Peyer's patch (tissue), 4 donors: ENCODE measurements at regions not wholly inside any gene's neighbourhood (a gene's known extent, or its start where the extent isn't known, plus 50 kb on each side); places are given as distances from the start of the nearest gene placed in this dataset.

Source experiments
- DNase-seq, 3 donors: peaks; one replicate each; pipeline ENCODE4 v3.0.0-alpha.2; 2017 to 2019
- H3K27ac ChIP-seq, 4 donors: fragments of 200-600 bp; sonication (generic); one replicate each; pipeline ENCODE4 v1.5.1; 2016 to 2019
- H3K27me3 ChIP-seq, 2 donors: fragments of 200-600 bp; sonication (generic); one replicate each; pipeline ENCODE4 v1.5.1; 2019
- H3K36me3 ChIP-seq, 3 donors: fragments of 200-600 bp; sonication (generic); one replicate each; pipeline ENCODE4 v1.5.1; 2016 to 2019
- H3K4me1 ChIP-seq, 4 donors: fragments of 200-600 bp; sonication (generic); one replicate each; pipeline ENCODE4 v1.5.1; 2016 to 2019
- H3K4me3 ChIP-seq, 4 donors: fragments of 200-600 bp; sonication (generic); 1 replicate in 3 of 4; 2 replicates in 1 of 4; pipeline ENCODE4 v1.5.1; 2016 to 2019; ENCODE audit warnings: mild to moderate bottlenecking in 1 of 4
- H3K9me3 ChIP-seq, 4 donors: fragments of 200-600 bp; sonication (generic); one replicate each; pipeline ENCODE4 v1.5.1; 2016 to 2019; ENCODE audit warnings: mild to moderate bottlenecking in 1 of 4
- POLR2A ChIP-seq, 2 donors: fragments of 450-650 bp; IDR thresholded peaks; one replicate each; pipeline ENCODE4 v1.5.1; 2017; ENCODE audit warnings: antibody characterized with exemption in 2 of 2, mild to moderate bottlenecking in 2 of 2, moderate library complexity in 2 of 2
- TF ChIP-seq, protein P1 (sequence below), 6 experiments: fragments of 450-650 bp in 4 of 6; fragments of 200-600 bp in 2 of 6; sonication (generic) in 1 of 6; IDR thresholded peaks; one replicate each; pipeline ENCODE4 v1.5.1; 2017 to 2019; ENCODE audit warnings: antibody characterized with exemption in 6 of 6, mild to moderate bottlenecking in 3 of 6, moderate library complexity in 1 of 6

DNA sequence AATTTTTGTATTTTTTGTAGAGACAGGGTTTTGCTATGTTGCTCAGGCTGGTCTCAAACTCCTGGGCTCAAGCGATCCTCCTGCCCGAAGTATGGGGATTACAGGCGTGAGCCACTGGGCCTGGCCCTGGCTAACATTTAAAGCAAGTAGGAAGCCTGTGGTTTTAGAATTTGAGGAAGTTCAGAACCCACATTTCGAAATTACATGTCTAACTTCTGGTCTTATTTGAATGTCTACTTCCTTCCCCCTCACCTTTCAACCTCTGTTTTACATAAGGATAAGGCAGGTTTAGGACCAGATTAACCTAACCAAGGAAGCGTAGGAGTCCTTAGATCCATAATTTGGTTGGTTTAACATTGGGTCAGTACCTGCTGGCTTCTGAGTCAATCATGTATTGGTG is 120.5 kb upstream of the PROK2 start:
- H3K4me1 ChIP-seq, result no peaks in the 10 kb centered on the region
- H3K4me3 ChIP-seq, result no peak overlapping the region
- H3K36me3 ChIP-seq, result no peaks in the 10 kb centered on the region
- no peaks in the 10 kb centered on the region for H3K27me3 ChIP-seq
- peak in 1 of 3 donors; percentile 32 for DNase-seq
- no peak overlapping the region for H3K27ac ChIP-seq
- no peak for TF ChIP-seq POLR2A (IDR thresholded peaks at IDR 0.05)
- TF ChIP-seq, protein P1, sequence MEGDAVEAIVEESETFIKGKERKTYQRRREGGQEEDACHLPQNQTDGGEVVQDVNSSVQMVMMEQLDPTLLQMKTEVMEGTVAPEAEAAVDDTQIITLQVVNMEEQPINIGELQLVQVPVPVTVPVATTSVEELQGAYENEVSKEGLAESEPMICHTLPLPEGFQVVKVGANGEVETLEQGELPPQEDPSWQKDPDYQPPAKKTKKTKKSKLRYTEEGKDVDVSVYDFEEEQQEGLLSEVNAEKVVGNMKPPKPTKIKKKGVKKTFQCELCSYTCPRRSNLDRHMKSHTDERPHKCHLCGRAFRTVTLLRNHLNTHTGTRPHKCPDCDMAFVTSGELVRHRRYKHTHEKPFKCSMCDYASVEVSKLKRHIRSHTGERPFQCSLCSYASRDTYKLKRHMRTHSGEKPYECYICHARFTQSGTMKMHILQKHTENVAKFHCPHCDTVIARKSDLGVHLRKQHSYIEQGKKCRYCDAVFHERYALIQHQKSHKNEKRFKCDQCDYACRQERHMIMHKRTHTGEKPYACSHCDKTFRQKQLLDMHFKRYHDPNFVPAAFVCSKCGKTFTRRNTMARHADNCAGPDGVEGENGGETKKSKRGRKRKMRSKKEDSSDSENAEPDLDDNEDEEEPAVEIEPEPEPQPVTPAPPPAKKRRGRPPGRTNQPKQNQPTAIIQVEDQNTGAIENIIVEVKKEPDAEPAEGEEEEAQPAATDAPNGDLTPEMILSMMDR (IDR thresholded peaks at IDR 0.05), result no peak
- H3K9me3 ChIP-seq, result no peaks in the 10 kb centered on the region

DNA sequence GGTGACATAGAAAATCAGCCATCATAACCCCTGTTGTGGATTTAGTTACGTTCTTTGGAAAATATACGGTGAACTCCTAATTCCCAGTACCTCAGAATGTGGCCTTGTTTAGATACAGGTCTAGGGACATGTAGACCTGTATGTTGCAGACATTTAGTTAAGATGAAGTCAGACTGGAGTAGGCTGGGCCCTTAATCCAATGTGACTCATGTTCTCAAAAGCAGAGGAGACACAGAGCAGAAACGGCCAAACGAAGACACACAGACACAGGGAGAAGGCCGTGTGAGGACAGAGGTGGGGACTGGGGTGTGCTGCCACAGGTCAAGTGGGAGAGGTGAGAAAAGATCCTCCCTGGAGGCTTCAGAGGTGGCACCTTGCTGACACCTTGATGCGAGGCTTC is 119.0 kb upstream of the PROK2 start:
- Histone ChIP-seq H3K27me3 (no peaks in the 10 kb centered on the region), H3K9me3 (no peaks in the 10 kb centered on the region), H3K36me3 (no peaks in the 10 kb centered on the region), H3K27ac (no peak overlapping the region), H3K4me1 (no peaks in the 10 kb centered on the region), H3K4me3 (no peak overlapping the region)
- no peak for DNase-seq
- TF ChIP-seq, protein P1 (IDR thresholded peaks at IDR 0.05), result no peak
- no peak for TF ChIP-seq POLR2A (IDR thresholded peaks at IDR 0.05)

DNA sequence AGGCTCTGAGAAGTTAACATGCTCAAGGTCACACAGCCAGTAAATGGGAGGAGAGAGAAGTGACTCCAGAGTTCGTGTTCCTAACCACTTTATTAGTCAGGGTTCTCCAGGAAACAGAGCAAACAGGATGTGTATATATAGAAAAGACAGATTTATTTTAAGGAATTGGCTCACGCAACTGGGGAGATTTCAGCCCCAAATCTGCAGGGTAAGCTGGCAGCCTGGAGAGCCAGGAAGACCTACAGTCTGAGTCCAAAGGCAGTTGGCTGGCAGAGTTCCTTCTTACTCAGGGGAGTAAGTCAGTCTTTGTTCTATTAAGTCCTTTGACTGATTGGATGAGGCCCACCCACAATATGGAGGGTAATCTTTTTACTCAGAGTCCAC is 118.2 kb upstream of the PROK2 start:
- DNase-seq, result no peak
- peak overlapping the region in 1 of 4 donors; percentile 7 for H3K27ac ChIP-seq

DNA sequence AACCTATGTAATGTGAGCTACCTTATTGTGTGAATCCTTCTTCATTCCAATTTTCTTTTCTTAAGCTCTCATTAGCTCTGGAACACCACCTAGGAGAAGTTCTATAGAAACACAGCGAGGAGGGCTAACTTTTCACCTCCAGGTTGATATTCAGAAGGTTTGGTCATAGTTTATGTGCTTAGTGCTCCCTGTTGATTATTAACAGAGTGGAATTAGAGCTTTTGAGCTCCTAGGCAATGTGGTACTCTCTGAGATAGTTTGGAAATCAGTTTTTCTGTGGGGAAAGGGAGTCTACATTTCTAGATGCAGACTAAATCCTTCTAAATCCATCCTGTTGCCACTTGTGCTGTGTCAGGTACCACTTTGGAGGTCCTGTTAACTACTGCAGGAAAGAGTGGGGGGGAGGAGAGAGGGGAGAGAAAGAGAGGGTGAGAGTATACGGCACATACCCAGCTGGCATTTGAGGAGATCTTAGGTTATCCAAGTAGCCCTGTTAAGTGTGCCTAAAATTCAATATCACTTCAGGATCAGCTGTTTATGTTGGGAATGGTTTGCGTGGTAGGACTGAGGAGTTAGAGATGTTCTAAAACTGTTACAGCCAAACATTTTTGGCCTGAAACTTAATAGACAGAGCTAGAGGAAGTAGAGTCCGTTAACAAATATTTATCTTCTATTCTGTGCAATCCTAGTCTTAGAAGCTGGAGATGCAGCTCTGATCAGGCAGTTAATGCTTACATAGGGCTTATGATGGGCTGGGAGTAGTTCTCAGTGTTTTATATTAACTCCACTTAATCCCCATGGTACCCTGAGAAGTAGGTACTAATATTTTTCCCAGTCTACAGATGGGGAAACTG is 117.5 kb upstream of the PROK2 start:
- no peaks in the 10 kb centered on the region for H3K4me1 ChIP-seq
- no peak overlapping the region for H3K4me3 ChIP-seq
- DNase-seq, result no peak
- no peaks in the 10 kb centered on the region for H3K27me3 ChIP-seq
- peak overlapping the region in 1 of 4 donors; percentile 7 for H3K27ac ChIP-seq
- H3K36me3 ChIP-seq, result no peaks in the 10 kb centered on the region
- no peak for TF ChIP-seq POLR2A (IDR thresholded peaks at IDR 0.05)
- TF ChIP-seq, protein P1 (IDR thresholded peaks at IDR 0.05), result no peak
- no peaks in the 10 kb centered on the region for H3K9me3 ChIP-seq

More for the DNA sequence above, 118.2 kb upstream of the PROK2 start:
- Histone ChIP-seq H3K4me3 (no peak overlapping the region), H3K4me1 (no peaks in the 10 kb centered on the region), H3K27me3 (no peaks in the 10 kb centered on the region), H3K9me3 (no peaks in the 10 kb centered on the region), H3K36me3 (no peaks in the 10 kb centered on the region)
- no peak for TF ChIP-seq POLR2A (IDR thresholded peaks at IDR 0.05)

DNA sequence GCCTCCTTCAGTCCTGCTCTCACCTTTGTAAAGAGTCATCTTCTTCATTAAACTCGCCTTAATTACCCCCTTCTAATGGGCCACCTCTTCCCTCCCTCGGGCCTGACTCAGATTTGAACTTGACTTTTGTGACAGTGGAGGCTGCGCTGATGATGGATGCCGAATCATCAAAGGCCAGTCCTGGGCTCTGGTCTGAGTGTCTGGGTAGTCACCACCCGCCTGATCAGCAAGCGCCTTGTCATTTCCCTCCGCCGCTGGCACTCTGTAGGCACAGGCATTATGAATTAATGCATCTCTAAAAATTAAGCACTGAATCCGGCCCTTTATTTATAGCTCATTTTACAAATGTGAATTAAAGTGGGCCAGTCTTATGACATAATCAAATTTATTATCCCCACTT is 116.7 kb upstream of the PROK2 start:
- no peaks in the 10 kb centered on the region for H3K36me3 ChIP-seq
- TF ChIP-seq POLR2A (IDR thresholded peaks at IDR 0.05), result no peak
- TF ChIP-seq, protein P1 (IDR thresholded peaks at IDR 0.05), result no peak
- H3K9me3 ChIP-seq, result no peaks in the 10 kb centered on the region
- no peak overlapping the region for H3K27ac ChIP-seq
- H3K27me3 ChIP-seq, result no peaks in the 10 kb centered on the region
- no peak overlapping the region for H3K4me3 ChIP-seq
- H3K4me1 ChIP-seq, result no peaks in the 10 kb centered on the region
- DNase-seq, result no peak

DNA sequence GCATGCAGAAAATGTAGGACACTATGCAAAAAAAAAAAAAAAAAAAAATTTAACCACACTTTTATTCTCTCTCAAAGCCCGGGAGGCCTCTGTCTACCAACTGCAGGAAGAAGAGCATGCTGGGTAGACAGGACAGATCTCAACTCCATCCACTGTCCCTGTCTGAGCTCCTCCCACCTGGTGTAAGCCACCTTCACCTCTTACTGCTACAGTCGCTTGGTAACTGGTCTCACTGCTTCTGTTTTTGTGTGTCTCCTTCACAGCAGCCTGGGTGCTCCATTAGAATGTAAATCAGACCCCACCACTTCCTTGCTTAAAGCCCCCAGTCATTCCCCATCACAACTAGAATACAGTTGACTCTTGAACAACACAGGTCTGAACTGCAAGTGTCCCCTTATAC is 115.1 kb upstream of the PROK2 start:
- Histone ChIP-seq H3K9me3 (no peaks in the 10 kb centered on the region), H3K27ac (no peak overlapping the region), H3K4me3 (no peak overlapping the region), H3K27me3 (no peaks in the 10 kb centered on the region), H3K4me1 (no peaks in the 10 kb centered on the region), H3K36me3 (no peaks in the 10 kb centered on the region)
- no peak for TF ChIP-seq POLR2A (IDR thresholded peaks at IDR 0.05)
- TF ChIP-seq, protein P1 (IDR thresholded peaks at IDR 0.05), result no peak
- no peak for DNase-seq
